GM21381 (cell line): ENCODE measurements at regions not wholly inside any gene's neighbourhood (a gene's known extent, or its start where the extent isn't known, plus 50 kb on each side); places are given as distances from the start of the nearest gene placed in this dataset.

Experiments used
- ATAC-seq: cut with Tn5 transposase; IDR thresholded peaks from one replicate; pipeline ENCODE4 v1.9.1; 2021; ENCODE audit warnings: mild to moderate bottlenecking, moderate library complexity; ENCODE audit not compliant: unreplicated experiment

DNA sequence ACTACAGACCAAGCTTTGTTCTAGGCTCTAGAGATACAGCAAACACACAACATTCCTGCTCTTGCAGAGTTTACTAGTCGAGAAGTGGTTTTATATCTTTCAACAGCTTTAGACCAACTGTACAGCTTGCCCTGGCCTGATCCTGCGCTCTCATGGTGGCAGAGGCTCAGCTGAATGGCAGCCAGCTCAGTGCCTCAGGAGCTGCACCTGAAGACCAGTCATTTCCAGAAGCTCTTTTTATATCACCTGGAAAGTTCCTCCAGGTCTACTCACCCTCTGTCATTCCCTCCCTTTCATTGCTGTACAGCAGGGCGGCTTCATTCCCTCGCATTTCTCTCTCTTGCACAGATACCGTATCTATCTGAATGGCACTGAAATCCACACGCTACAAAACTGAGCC lies 319.8 kb downstream of the GATA3 start:
- ATAC-seq: no peak

DNA sequence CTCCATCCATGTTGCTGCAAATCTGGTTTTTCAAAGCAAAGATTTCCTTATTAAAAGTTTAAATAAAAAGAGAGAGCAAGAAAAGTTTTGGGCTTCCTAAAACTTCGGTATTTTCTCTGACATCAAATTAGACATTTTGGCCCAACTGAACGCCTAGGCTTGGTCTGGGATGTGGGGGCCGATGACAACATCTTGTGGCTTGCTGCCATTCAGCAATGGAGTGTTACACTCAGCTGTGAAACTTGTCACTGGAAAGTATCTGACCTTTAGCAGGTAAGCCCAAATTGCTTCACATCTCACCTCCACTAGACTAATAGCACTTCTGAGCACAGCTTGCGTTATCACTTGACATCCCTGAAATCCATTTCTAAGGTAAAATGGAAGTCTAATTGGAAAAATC lies 320.6 kb downstream of the GATA3 start:
- no peak for ATAC-seq

DNA sequence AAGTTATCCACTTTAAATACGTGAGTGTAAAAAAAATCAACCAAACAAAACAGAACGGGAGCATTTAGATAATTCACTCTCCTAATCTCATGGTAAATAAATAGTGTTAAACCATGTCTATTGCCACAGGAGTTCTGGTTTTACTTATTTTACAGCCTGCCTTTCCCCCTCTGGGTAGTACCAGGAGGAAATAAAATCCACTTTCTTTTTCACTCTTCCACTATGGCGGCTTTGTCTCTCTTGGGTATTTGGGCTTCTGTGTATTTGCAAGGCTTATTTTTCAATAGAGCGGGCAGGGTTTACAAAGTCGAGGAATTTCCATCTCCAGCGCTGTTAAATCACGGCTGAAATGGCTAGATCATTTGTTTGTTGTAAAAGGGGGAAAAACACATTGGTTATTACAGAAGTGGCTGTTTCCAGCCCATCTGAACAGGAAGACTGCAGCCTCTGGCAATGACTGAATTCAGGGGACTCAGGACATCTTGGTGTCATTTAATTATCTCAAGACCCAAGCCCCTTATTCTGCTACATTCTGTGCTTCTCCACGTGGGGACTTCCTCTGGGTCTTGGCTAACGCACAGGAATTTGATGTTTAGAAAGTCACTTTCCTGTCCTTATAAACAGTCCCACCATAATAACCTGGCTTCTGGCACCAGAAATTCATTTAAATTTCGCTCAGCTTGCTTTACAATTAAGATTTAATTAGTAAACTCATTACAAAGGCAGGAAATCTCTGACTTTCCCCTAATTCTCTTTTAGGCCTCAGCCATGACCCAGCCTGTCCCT lies 323.9 kb downstream of the GATA3 start:
- no peak for ATAC-seq

DNA sequence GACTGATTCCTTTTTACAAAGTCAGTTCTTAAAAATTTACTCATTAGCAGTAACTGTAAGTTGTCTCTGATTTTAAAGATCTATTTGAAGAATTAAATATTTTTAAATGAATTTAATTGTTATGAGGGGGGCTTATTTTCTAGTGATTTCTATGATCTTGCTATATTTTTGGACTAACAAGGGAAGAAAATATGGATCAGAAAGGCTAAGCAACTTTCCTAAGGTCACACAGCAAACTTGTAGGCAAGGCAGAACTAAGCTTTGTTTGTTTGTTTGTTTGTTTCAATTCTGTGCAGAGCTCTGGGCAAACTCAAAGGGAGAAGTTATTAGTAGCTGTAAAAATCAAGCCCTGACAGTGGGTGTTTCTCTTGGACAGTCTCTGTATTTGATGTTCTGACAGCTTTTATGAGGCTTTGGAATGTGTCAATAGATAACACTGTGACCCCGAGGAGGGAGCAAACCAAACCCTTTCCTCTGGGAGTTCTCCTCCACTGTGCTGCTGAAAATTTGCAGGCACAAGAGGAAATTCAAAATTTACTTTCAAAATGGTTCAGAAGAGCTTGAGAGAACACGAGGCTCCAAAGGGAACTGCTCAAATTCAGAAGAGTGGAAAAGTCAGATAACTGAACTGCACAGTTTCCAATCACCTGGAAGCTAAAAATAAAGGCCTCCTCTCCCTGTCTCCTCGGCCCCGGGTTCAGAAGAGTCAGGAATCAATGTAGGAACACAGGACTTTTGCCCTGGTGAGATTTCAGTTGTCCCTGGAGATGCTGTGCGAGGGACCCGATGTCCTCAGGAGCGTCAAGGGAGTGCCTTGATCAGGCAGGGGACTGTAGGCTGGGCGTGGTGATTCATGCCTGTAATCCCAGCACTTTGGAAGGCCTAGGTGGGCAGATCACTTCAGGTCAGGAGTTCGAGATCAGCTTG lies 325.7 kb downstream of the GATA3 start:
- no peak for ATAC-seq

DNA sequence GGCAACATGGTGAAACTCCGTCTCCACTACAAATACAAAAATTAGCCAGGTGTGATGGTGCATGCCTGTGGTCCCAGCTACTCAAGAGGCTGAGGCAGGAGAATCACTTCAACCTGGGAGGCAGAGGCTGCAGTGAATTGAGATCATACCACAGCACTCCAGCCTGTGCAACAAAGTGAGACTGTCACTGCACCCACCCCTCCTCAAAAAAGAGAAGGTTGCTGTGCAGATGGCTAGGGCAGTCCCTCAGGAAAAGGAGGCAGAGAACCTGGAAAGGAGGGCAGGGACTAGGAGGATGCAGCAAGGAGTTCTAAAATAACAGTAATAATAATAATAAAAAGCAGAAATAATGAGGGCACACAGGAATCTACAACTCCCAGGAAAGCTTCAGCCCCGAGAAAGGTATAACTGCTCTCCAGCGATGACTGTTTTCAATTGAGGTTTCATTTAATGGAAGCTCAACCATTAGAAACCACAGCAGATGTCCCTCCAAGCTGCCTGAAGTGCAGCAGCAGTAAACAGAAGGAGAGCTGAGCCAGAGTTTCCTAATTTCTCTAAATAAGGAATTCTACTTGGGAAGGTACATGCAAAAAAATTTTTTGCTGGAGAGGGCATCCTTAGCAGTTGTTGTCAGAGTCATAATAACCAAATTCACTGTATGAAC lies 326.5 kb downstream of the GATA3 start:
- no peak for ATAC-seq

DNA sequence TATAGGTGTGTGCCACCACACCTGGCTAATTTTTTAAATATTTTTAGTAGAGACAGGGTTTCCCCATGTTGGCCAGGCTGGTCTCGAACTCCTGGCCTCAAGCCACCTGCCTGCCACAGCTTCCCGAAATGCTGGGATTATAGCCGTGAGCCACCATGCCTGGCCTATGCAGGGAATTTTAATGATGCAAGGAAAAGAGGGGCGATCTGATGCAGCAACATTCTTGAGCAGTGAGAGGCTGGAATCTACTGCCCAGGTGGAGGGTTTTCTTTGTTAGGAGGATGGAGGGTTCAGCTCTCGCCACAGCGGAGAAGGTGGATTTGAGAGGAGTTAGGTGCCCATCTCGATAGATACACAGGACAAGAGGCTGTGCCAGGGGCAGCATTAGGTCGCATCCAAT lies 332.3 kb downstream of the GATA3 start:
- ATAC-seq: no peak

DNA sequence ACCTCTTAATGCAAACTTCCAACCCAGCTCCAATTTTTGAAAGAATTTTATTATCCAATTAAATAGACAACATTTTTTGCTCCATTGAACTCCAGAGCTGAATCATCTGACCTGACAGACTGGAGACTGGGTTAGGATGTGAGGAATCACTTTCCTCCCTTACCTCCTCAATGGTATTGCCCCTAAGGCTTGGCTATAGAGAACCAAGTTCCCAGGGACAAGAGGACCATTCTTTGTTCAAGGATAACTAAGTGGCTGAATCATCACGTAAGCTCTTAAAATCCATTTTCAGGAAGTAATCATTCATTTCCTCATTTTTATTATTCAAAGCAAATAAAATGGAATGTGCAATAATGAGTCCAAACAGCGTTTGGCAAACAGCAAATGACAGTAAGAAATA lies 335.1 kb downstream of the GATA3 start:
- no peak for ATAC-seq

DNA sequence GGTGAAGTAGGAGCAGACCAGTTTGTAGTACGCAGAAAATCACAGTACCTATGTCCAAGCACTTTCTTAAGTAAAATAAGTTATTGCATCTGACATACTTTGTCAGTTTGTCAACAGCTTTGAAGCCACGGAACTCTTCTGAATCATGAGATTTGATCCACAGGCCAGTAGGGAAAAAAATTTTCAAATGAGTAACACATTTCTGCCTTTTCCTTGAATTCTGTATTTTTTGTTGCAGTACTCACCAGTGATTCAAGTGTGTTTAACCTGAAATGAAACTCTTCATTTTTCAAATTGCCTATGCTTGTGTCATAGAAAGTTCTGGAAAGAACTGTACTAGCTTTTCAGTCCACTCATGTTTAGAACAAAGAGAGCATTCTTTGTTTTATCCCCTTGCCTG lies 337.7 kb downstream of the GATA3 start:
- ATAC-seq: no peak

DNA sequence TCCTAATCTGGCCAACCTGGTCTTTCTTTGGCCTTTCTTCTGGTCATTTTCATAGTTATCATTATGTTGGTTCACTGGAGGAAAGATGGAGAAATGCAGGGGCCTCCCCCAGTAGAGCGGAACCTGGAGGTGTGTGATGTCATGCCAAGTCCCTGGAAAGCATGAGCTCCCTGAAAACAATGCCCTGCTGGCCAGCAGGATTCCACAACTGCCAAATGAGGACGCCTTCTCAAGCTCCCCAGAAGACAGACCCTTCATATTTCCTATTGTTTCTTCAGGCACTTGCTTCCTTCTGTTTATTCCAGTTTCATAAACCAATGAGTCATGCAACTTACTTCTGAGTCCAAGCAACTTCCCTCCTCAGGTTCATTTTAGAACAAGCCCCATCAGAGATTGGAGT lies 339.0 kb downstream of the GATA3 start:
- ATAC-seq: no peak

DNA sequence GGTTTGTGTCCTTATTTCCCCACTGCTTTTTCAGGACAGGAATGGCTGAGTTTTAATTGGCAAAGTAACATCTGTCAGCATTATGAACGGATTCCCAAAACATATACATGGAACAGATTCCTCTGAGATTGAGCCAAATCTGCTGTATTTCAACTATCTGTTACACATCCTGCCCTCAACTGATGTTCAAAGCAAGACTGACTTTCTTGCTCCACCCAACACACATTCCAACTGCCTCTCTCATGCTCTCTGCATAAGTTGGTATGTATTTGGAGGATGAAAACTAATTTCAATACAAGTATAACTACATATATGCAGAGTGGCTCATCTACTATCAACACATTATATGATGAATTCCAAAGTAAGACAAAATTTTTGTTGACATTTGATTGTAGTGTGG lies 342.2 kb downstream of the GATA3 start:
- ATAC-seq: no peak

DNA sequence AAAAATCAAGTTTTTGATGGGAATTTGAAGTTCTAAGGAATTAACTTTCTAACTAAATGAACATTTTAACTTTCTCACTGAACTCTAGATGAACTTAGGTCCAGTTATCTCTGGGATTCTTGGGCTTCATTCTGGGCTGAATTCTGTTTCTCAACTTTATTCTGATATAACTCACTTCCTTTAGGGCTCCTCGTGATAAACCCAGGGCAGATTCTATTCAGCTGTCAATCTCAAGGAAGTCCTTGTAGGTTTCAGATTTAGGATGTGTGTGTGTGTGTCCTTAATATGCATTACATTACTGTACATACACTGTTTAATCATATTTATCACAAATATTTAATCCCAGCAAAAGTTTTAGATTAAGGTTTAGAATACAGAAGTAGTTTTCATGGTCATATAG lies 344.3 kb downstream of the GATA3 start:
- no peak for ATAC-seq

DNA sequence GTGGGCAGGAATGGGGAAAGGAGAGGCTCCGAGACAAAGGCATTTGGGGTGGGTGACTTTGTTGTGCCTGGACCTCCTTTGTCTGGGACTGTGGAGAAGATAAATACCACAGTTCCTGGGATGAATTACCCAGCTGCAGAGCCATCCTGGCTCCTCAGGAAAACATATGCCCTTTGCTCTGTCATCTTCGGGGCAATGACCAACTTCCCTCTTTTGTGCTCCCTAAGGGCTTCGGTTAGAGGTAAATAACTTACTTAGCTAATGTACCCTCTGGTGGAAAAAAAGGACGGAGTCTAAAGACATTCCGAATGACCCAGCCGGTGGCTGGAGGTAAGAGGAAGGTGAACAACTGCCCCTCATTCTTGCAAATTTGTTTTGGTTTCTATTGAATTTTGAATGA lies 345.7 kb downstream of the GATA3 start:
- no peak for ATAC-seq

DNA sequence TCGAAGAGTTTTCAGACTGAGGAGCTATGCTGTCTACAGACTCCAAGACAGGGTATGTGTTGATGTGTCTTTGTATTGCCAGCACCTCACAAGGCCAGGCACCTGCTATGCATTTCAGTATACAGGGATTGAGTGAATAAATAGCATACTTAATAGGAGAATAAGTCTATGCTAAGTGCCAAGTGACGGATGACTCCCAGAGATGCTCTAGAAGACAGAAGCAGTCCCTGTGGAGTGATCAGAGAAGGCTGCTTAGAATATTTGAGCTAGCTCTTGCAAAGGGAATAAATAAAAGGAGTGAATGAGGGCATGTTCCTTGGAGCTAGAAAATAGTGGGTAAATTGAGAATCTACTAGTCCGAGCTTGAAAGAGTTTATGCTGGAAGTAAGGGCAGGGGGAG lies 346.4 kb downstream of the GATA3 start:
- no peak for ATAC-seq

DNA sequence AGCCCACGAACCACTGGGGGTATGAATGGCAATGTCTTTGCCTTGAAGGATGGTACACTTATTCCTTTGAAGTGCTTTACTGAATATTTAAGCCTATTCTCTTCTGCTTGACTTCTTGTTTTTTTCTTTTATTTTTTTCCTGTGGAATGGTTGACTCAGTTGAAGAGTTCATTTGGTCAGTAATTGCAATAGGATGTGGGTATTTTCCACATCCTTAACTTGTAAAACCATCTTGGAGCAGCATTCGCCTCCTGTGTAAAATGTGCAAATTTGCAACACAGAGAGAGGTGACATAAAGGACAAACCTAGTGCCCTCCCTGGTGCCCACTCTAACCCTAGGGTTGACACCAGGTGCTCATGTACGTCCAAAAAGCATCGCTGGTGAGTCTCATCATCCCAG lies 347.0 kb downstream of the GATA3 start:
- ATAC-seq: no peak

DNA sequence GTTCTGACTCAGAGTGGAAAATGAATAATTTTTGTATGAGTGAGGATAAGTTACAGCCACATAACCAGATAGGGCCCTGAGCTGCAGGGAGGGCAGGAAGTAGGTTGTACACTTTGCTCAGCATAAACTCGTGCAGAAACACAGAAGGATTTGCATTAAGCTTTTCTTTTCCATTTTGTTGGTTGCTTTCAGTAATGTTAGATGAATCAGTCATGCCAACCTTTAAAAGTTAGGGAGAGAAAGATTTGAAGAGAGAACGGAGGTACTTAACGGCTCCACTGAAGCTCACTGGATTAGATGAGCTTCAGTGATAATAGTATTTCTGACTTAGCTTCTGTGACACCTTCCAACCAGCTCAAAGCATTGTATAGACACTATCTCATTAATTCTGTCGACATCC lies 348.1 kb downstream of the GATA3 start:
- no peak for ATAC-seq

DNA sequence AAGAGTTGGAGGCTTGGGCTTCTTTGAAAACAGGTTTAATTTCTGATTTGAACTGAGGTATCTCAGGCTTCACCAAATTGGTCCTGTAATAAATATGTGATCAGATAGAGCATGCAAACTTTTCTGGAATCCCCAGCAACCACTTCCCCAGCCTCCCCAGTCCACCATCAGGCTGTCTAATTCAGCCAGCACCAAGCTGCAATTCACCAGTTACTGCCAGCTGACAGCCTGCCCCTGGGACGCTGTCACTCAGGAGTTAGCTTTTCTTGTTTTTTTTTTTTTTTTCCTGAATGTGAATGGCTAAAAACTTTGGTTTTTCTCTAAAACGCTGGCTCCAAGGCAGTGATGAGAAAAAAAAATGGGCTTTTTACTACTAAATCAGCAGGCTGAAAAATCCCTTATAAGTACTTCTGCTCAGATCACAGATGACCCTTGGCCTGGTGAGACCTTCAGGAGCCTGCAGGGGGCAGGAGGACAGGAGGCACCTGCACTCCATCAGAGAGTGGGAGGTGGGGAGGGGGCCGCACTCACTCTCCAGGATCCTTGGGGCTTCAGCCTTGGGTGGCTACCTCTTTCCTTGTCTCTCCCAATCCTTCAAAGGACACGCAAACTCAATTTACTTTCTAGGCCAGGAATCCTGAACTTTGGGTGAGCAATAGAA lies 349.4 kb downstream of the GATA3 start:
- no peak for ATAC-seq

DNA sequence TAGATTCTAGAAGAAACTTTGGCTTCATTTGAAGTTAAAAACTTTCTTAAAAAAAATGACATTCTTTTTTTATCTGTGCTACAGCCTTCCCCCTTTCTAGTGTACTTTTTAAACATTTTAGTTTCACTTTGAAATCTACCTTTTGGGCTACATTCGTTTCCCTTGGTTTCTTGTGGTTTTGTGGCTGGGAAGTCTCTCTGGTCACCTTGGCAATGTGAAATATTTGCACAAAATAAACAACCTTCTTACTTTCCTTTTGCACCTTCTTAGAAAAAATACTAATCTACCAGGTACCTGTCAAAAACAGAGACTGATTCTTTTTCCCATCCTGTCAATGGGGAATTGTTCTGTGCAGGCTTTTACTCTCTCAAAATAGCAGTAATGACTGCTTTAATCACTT lies 350.2 kb downstream of the GATA3 start:
- ATAC-seq: peak; percentile 77

DNA sequence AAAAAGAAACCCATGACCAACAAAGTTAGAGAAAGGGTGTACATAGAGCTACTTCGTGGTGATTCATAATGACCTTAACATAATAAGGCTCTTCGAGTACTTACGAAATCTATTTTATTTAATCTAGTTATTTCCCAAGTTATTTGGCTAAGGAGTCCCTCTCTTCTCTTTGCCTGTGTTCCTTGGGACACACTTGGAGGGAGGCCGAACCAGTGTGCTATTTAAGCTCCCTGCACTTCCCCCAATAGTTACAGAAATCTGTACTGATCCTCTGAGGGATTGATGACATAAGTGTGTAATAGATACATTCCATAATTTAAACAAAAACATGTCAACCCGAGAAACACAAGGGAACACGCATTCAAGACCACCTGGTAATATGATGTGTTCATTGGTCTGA lies 351.1 kb downstream of the GATA3 start:
- no peak for ATAC-seq

DNA sequence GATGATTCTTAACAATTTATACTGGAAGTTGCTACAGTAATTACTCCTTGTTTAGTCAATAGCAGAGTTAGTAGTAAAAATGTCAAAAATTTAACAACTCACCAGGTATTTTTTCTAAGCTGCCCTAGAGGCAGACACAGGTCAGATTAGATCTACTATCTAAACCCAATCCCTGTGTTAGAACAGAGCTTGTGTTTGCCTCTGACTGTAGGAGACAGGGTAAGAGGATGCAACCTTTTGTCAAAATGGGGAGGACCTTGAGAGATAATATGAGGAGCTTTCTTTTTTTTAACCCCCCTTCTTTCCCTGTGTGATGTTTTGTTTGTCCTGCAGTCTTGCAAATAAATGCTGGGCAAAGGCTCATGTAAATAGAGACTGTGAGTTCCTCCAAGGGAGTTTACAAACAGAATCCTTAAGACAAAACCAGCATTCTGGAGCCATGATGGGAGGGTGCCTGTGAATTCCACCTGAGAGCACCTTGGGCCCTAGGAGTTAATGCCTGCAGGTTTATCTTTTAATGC lies 353.1 kb downstream of the GATA3 start:
- ATAC-seq: no peak

DNA sequence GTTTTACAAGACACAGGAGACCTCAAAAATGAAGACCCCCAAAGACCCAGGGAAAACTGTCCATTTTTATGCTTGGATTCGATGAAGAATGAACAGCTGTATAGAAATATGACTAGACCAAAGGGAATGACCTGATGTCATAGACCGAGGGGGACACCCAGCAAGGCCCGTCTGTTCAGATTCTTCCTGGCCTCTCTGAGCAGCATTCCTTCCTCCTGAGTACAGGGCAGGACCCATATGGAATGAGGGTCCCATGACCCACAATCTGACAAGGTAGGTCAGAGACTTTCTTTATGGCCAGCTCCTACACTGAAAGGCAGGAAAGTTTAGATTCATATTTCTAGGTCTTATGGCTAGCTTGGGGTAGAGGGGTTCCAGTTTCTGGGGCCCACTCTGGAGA lies 356.0 kb downstream of the GATA3 start:
- ATAC-seq: no peak

DNA sequence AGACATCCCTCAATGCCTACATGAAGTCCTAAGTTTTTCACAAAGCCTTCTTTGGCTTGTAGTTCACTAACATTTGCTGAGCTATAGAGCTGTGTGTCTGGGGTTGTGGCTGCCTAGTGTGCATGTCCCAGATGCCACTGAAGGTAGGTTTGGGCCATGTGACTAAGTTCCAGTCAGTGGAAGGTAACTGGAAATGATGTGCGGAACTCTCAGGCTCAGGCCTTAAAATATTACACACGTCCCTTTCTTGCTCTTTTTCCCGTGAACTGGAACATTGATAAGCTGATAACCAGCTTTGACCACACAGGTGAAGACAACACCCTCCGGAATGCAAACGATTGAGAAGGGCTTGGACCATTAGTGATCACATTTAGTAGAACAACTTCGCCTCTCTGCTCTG lies 358.1 kb downstream of the GATA3 start:
- ATAC-seq: no peak
